GM12872 (cell line): ENCODE measurements at regions not wholly inside any gene's neighbourhood (a gene's known extent, or its start where the extent isn't known, plus 50 kb on each side); places are given as distances from the start of the nearest gene placed in this dataset.

Experiments
- TF ChIP-seq, protein P1 (sequence below): IDR thresholded peaks from 3 replicates; pipeline ENCODE4 v1.5.1; 2011; ENCODE audit warnings: low read depth, mild to moderate bottlenecking, low read length, moderate library complexity; ENCODE audit not compliant: insufficient read depth

DNA sequence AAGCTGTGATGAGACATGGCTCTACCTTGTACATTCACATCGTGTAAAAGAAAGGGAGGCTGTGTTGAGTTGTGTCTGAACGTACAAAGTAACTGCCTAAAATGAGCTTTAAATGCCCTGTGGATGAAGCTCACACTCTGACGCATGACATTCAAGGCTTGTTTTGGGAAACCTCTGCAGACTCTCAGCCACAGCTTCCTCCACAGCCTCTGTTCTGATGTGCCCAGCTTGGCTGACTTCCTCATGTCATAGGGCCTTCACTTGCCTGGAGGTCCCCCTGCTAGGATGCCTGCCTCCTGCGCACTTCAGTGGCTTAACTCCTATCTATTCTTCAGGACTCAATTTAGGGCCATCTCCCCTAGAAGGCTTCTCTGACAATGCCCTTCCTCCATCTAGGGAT is 230.0 kb upstream of the HABP2 start:
- TF ChIP-seq, protein P1, sequence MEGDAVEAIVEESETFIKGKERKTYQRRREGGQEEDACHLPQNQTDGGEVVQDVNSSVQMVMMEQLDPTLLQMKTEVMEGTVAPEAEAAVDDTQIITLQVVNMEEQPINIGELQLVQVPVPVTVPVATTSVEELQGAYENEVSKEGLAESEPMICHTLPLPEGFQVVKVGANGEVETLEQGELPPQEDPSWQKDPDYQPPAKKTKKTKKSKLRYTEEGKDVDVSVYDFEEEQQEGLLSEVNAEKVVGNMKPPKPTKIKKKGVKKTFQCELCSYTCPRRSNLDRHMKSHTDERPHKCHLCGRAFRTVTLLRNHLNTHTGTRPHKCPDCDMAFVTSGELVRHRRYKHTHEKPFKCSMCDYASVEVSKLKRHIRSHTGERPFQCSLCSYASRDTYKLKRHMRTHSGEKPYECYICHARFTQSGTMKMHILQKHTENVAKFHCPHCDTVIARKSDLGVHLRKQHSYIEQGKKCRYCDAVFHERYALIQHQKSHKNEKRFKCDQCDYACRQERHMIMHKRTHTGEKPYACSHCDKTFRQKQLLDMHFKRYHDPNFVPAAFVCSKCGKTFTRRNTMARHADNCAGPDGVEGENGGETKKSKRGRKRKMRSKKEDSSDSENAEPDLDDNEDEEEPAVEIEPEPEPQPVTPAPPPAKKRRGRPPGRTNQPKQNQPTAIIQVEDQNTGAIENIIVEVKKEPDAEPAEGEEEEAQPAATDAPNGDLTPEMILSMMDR = no peak

DNA sequence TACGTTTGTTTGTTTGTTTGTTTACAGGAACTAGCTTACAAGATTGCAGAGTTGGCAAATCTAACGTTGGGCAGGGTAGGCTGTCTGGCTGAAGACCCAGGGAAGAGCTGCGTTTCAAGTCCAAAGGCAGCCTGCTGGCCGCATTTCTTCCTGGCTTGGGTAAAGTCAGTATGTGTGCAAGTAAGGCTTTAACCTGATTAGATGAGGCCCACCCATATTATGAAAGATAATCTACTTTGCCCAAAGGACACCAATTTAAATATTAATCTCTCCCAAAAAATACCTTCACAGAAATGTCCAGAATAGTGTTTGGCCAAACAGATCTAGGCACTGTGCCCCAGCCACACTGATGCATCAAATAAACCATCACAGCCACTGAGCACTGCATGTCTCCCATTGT is 228.9 kb upstream of the HABP2 start:
- TF ChIP-seq, protein P1 = no peak

DNA sequence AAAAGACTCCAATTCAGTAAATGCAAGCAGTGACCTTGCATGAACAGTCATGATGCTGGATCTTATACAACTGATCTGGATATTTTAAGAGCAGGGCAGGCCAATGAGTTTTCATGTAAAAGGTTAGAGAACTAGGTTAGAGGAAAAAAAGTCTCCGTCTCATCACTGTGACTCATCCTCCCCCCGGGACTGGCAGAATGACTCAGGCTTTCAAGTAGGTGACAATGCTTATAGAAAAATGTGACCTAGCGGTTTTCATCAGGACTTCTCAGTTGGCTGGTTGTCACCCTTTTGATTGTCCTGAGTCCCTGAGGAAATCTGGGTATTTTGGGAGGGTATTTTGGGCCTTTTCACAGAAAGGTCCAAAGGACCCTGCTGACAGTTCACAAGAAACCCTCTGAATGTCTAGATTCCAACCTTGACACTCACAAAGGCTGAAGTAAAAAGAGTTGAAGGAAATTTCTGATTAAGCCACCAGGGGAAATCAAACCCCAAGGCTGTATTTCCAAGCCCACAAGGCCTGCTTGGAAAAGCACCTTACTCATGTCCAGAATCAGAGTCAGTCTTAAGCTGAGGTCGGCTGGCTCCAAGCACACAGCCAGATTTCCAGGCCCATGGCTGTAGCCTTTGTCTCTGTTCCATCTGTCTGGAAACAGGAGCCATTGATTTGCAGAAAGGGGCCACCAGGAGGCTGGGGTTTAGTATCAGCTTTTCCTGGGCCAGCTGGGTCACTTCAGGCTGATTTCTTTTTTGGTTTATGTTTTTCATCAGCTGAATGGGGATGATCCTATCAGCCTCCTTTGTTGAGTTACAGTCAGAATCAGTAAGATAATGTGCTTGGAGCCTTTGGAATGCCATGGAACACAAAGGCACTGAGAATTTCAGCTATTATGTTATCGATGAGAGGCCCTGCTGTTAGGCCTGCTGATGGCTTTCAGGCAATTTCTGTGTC is 226.4 kb upstream of the HABP2 start:
- TF ChIP-seq, protein P1 = no peak

- TF ChIP-seq, protein P1 = no peak
These were observed 223.7 kb upstream of the HABP2 start for GRCh38 chr10:113329121-113329596.

GRCh38 chr10:113331961-113332360 is 220.9 kb upstream of the HABP2 start:
- TF ChIP-seq, protein P1 = no peak

DNA sequence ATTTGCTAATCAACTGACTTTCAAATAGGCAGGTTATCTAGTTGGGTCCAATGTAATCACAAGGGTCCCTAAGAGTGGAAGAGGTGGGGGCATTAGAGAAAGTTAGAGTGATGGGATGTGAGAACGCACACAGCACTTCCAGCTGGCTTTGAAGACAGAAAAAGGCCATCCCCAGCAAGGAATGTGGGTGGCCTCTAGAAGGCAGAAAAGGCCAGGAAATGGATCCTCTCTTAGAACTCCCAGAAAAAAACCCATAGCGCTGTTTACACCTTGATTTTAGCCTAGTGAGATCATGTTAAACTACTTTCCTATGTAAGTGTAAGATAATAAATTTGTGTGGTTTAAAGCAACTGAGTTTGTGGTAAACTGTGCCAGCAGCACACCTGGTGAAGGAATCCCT is 219.5 kb upstream of the HABP2 start:
- TF ChIP-seq, protein P1 = no peak

- TF ChIP-seq, protein P1 = no peak
These were observed 217.3 kb upstream of the HABP2 start for GRCh38 chr10:113335592-113335991.
